Neural progenitor cell (in vitro differentiated cells): ENCODE measurements at regions not wholly inside any gene's neighbourhood (a gene's known extent, or its start where the extent isn't known, plus 50 kb on each side); places are given as distances from the start of the nearest gene placed in this dataset.

Source experiments
- EZH2 ChIP-seq: fragments of 200-600 bp; sonication (generic); IDR thresholded peaks from 2 replicates; pipeline ENCODE4 v1.6.1; 2017; ENCODE audit warnings: antibody characterized with exemption, mild to moderate bottlenecking, moderate library complexity
- TF ChIP-seq, protein P1 (sequence below): fragments of 200-600 bp; sonication (generic); IDR thresholded peaks from 2 replicates; pipeline ENCODE4 v1.5.1; 2017; ENCODE audit warnings: antibody characterized with exemption, mild to moderate bottlenecking

- TF ChIP-seq, protein P1, sequence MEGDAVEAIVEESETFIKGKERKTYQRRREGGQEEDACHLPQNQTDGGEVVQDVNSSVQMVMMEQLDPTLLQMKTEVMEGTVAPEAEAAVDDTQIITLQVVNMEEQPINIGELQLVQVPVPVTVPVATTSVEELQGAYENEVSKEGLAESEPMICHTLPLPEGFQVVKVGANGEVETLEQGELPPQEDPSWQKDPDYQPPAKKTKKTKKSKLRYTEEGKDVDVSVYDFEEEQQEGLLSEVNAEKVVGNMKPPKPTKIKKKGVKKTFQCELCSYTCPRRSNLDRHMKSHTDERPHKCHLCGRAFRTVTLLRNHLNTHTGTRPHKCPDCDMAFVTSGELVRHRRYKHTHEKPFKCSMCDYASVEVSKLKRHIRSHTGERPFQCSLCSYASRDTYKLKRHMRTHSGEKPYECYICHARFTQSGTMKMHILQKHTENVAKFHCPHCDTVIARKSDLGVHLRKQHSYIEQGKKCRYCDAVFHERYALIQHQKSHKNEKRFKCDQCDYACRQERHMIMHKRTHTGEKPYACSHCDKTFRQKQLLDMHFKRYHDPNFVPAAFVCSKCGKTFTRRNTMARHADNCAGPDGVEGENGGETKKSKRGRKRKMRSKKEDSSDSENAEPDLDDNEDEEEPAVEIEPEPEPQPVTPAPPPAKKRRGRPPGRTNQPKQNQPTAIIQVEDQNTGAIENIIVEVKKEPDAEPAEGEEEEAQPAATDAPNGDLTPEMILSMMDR = no peak
- no peak for TF ChIP-seq EZH2
Observed at GRCh38 chr4:126441173-126442035, 1126.6 kb downstream of the FAT4 start.
